KMS-11 (cell line): ENCODE measurements at regions not wholly inside any gene's neighbourhood (a gene's known extent, or its start where the extent isn't known, plus 50 kb on each side); places are given as distances from the start of the nearest gene placed in this dataset.

Experiments
- H2AFZ ChIP-seq: fragments of 200-600 bp; sonication (generic); 2 replicates; pipeline ENCODE4 v1.6.1; 2016; ENCODE audit warnings: antibody characterized with exemption, mixed run types, low read depth
- H3K27ac ChIP-seq: fragments of 200-600 bp; sonication (generic); 2 replicates; pipeline ENCODE4 v1.6.1; 2016; ENCODE audit warnings: mild to moderate bottlenecking, mixed run types
- H3K27me3 ChIP-seq: fragments of 200-600 bp; sonication (generic); 2 replicates; pipeline ENCODE4 v1.6.1; 2017; ENCODE audit warnings: mild to moderate bottlenecking, low read depth, mixed run types, moderate library complexity; ENCODE audit not compliant: insufficient read depth
- H3K36me3 ChIP-seq: fragments of 200-600 bp; sonication (generic); 2 replicates; pipeline ENCODE4 v1.6.1; 2017; ENCODE audit warnings: mild to moderate bottlenecking, mixed run types; ENCODE audit not compliant: insufficient read depth
- H3K4me1 ChIP-seq: fragments of 200-600 bp; sonication (generic); 2 replicates; pipeline ENCODE4 v1.6.1; 2016; ENCODE audit warnings: mild to moderate bottlenecking, low read depth, mixed run types; ENCODE audit not compliant: poor library complexity, severe bottlenecking
- H3K4me2 ChIP-seq: fragments of 200-600 bp; sonication (generic); 2 replicates; pipeline ENCODE4 v1.7.0; 2016; ENCODE audit warnings: mild to moderate bottlenecking, mixed run types
- H3K4me3 ChIP-seq: fragments of 200-600 bp; sonication (generic); IDR thresholded peaks from 2 replicates; pipeline ENCODE4 v1.6.1; 2017; ENCODE audit warnings: low read depth, low read length, mixed read lengths; ENCODE audit not compliant: insufficient read depth
- H3K79me2 ChIP-seq: fragments of 200-600 bp; sonication (generic); 2 replicates; pipeline ENCODE4 v1.6.1; 2016; ENCODE audit warnings: low read depth, mixed run types; ENCODE audit not compliant: insufficient read depth
- H3K9ac ChIP-seq: fragments of 200-600 bp; sonication (generic); 2 replicates; pipeline ENCODE4 v1.6.1; 2016; ENCODE audit warnings: mild to moderate bottlenecking, mixed run types
- H4K20me1 ChIP-seq: fragments of 200-600 bp; sonication (generic); 2 replicates; pipeline ENCODE4 v1.6.1; 2016; ENCODE audit warnings: mild to moderate bottlenecking, mixed run types; ENCODE audit not compliant: insufficient read depth
- TF ChIP-seq, protein P1 (sequence below): fragments of 200-600 bp; sonication (generic); conservative IDR thresholded peaks from 2 replicates; pipeline ENCODE4 v1.6.1; 2017; ENCODE audit warnings: low read depth, mild to moderate bottlenecking, antibody characterized with exemption, low read length, moderate library complexity, mixed read lengths

DNA sequence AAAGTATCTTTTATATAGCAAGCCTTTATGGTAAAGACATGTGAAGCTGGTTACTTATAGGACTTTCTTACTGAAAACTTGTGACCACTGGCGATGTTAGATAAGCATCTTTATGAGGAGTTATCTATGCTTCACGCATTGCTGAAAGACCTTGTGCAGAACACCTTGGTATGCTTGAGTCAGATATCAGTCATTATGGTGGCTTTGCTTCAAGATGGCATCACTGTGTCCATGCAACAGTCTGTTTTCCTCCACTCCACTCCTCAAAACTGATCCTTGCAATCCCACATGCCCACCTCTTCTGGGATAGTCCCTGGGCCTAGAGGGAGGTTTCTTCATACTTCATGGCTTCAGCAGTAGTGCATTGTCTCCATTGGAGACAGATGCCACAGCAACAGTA lies 656.3 kb downstream of the ZNF385D start:
- Histone ChIP-seq H3K27ac (no peak overlapping the region), H3K4me1 (no peaks in the 10 kb centered on the region), H3K9ac (no peak overlapping the region), H3K4me3 (no peak overlapping the region), H3K4me2 (no peak overlapping the region), H3K36me3 (no peaks in the 10 kb centered on the region), H4K20me1 (no peaks in the 10 kb centered on the region), H2AFZ (no peak overlapping the region), H3K79me2 (no peaks in the 10 kb centered on the region), H3K27me3 (no peaks in the 10 kb centered on the region)
- TF ChIP-seq, protein P1, sequence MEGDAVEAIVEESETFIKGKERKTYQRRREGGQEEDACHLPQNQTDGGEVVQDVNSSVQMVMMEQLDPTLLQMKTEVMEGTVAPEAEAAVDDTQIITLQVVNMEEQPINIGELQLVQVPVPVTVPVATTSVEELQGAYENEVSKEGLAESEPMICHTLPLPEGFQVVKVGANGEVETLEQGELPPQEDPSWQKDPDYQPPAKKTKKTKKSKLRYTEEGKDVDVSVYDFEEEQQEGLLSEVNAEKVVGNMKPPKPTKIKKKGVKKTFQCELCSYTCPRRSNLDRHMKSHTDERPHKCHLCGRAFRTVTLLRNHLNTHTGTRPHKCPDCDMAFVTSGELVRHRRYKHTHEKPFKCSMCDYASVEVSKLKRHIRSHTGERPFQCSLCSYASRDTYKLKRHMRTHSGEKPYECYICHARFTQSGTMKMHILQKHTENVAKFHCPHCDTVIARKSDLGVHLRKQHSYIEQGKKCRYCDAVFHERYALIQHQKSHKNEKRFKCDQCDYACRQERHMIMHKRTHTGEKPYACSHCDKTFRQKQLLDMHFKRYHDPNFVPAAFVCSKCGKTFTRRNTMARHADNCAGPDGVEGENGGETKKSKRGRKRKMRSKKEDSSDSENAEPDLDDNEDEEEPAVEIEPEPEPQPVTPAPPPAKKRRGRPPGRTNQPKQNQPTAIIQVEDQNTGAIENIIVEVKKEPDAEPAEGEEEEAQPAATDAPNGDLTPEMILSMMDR: no peak

DNA sequence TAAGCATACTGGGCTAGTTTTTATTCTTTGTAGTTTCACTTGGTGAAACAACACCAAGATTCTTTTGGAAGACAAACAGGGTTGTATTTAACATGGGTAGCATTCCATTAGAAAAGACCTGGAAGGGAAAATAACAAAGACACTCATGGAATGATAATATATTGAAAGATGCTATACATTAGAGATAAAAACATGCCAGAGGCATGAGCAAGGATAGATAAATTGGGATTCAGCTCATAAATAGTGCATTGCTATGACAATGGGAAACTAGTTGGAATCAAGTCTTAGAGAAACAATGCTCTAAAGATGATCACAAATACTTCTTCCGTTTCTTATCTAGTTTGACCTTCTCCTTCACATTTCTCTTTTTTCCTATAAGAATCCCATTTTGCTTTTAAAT lies 677.4 kb downstream of the ZNF385D start:
- Histone ChIP-seq H3K27ac (no peak overlapping the region), H3K4me2 (no peak overlapping the region), H4K20me1 (no peaks in the 10 kb centered on the region), H3K79me2 (no peaks in the 10 kb centered on the region), H3K36me3 (no peaks in the 10 kb centered on the region), H3K4me3 (no peak overlapping the region), H3K27me3 (no peaks in the 10 kb centered on the region), H3K9ac (no peak overlapping the region), H3K4me1 (no peaks in the 10 kb centered on the region), H2AFZ (no peak overlapping the region)
- TF ChIP-seq, protein P1: no peak

DNA sequence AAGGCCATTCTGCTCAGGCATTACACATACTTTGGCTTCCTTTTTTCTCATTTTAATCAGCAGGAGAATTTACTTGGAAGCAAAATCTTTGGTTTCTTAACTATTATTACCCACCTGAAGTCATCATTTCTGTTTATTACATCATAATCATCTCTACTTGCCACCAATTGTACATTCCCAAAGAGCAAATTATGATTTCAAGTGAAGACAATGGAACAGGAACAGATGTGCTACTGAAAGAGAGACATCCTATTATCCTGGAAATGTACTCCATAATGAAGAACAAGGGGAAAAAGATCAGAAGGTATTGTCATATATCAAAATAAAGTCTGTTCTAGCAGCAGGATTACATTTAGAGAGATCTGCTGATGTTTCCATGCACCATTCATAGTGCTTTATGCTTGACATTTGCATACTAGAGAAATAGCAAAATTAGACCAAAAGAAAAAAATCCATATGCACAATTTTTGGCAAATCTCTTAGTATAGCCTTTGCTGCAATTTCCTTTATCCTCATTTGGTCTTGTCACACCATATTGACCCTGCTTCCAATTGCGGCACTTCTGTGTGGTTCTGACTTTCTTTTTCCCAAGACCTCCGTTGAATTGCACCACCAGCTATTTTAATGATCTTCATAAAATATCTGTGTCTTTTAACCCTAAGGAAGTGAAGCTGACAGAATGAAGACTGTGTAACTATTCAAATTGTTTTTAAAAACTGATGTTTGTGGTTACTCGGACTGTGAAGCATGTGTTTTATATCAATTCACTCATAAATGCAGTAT lies 683.8 kb downstream of the ZNF385D start:
- Histone ChIP-seq H3K4me2 (no peak overlapping the region), H4K20me1 (no peaks in the 10 kb centered on the region), H2AFZ (no peak overlapping the region), H3K27me3 (no peaks in the 10 kb centered on the region), H3K4me3 (no peak overlapping the region), H3K36me3 (no peaks in the 10 kb centered on the region), H3K27ac (no peak overlapping the region), H3K79me2 (no peaks in the 10 kb centered on the region), H3K9ac (no peak overlapping the region), H3K4me1 (no peaks in the 10 kb centered on the region)
- TF ChIP-seq, protein P1: no peak

DNA sequence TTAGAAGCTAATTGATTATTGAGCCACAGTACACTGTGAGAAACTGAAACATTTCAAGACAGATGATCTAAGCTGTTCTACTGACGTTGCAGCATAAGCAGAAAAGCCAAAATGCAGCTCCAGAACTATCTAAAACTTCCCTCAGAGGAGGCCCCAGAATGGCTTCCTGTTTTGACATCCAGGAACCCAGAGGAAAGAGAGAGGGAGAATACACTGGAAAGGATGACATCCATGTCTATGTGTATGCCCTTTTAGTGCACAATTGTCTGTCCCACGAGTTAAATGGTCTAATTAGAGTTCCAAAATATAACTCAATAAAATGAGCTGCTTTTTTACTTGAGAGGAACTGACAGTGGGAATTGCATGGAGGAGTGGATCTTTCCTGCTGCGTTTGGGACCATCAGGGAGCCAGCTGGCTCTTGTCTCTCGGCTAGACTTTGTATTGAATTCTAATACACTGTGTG lies 688.1 kb downstream of the ZNF385D start:
- Histone ChIP-seq H2AFZ (no peak overlapping the region), H3K27me3 (no peaks in the 10 kb centered on the region), H3K4me3 (no peak overlapping the region), H3K79me2 (no peaks in the 10 kb centered on the region), H4K20me1 (no peaks in the 10 kb centered on the region), H3K4me2 (no peak overlapping the region), H3K36me3 (no peaks in the 10 kb centered on the region), H3K4me1 (no peaks in the 10 kb centered on the region), H3K27ac (no peak overlapping the region), H3K9ac (no peak overlapping the region)
- TF ChIP-seq, protein P1: no peak
